Smooth muscle cell (in vitro differentiated cells): ENCODE measurements at regions not wholly inside any gene's neighbourhood (a gene's known extent, or its start where the extent isn't known, plus 50 kb on each side); places are given as distances from the start of the nearest gene placed in this dataset.

ENCODE experiments used
- DNase-seq: peaks from one replicate; lab custom pipeline; 2025; ENCODE audit not compliant: unreplicated experiment; lab: John Stamatoyannopoulos, UW
- H2AFZ ChIP-seq: fragments of 200-600 bp; sonication (generic); 2 replicates; pipeline ENCODE4 v1.6.0; 2016; ENCODE audit warnings: antibody characterized with exemption, low read depth, mild to moderate bottlenecking
- H3F3A ChIP-seq: fragments of 200-600 bp; sonication (generic); 2 replicates; pipeline ENCODE4 v1.6.0; 2017; ENCODE audit warnings: antibody characterized with exemption, low read depth
- H3K27ac ChIP-seq: fragments of 200-600 bp; sonication (generic); 2 replicates; pipeline ENCODE4 v1.5.1; 2016; ENCODE audit warnings: low read depth, mild to moderate bottlenecking
- H3K27me3 ChIP-seq: fragments of 200-600 bp; sonication (generic); 2 replicates; pipeline ENCODE4 v1.6.1; 2016; ENCODE audit warnings: low read depth, mild to moderate bottlenecking
- H3K36me3 ChIP-seq: fragments of 200-600 bp; sonication (generic); 2 replicates; pipeline ENCODE4 v1.5.1; 2016; ENCODE audit warnings: low read depth
- H3K4me1 ChIP-seq: fragments of 200-600 bp; sonication (generic); 2 replicates; pipeline ENCODE4 v1.5.1; 2016; ENCODE audit warnings: low read depth
- H3K4me2 ChIP-seq: fragments of 200-600 bp; sonication (generic); 2 replicates; pipeline ENCODE4 v1.6.0; 2016; ENCODE audit warnings: mild to moderate bottlenecking
- H3K4me3 ChIP-seq: fragments of 200-600 bp; sonication (generic); 2 replicates; pipeline ENCODE4 v1.5.1; 2016; ENCODE audit warnings: mild to moderate bottlenecking
- H3K79me2 ChIP-seq: fragments of 200-600 bp; sonication (generic); 2 replicates; pipeline ENCODE4 v1.6.0; 2016; ENCODE audit warnings: low read depth, mild to moderate bottlenecking
- H3K9ac ChIP-seq: fragments of 200-600 bp; sonication (generic); 2 replicates; pipeline ENCODE4 v1.6.0; 2016; ENCODE audit warnings: low read depth
- H3K9me3 ChIP-seq: fragments of 200-600 bp; sonication (generic); replicated peaks from 2 replicates; pipeline ENCODE4 v1.5.1; 2016; ENCODE audit warnings: low read depth
- H4K20me1 ChIP-seq: fragments of 200-600 bp; sonication (generic); 2 replicates; pipeline ENCODE4 v1.6.0; 2016; ENCODE audit warnings: low read depth
- CTCF ChIP-seq: fragments of 200-600 bp; sonication (generic); IDR thresholded peaks from 2 replicates; pipeline ENCODE4 v1.5.1; 2017; ENCODE audit warnings: borderline replicate concordance, mild to moderate bottlenecking, antibody characterized with exemption; ENCODE audit not compliant: insufficient read depth, poor library complexity, severe bottlenecking
- WGBS: methylation state at CpG from one replicate; pipeline ENCODE4 v1.1.7; 2016; ENCODE audit warnings: low lambda C conversion rate; 5-methylcytosine and 5-hydroxymethylcytosine counted together

GRCh38 chr15:57873564-57874209 lies 167.2 kb downstream of the POLR2M start:
- no peak overlapping the region for H3K9ac ChIP-seq
- 86% methylated on average over 2 of the region's 2 CpGs for WGBS
- H3K27me3 ChIP-seq = no peaks in the 10 kb centered on the region
- H2AFZ ChIP-seq = no peak overlapping the region
- H3K4me3 ChIP-seq = no peak overlapping the region
- no peaks in the 10 kb centered on the region for H3F3A ChIP-seq
- H3K79me2 ChIP-seq = no peaks in the 10 kb centered on the region
- no peaks in the 10 kb centered on the region for H3K4me1 ChIP-seq
- H4K20me1 ChIP-seq = no peaks in the 10 kb centered on the region
- no peak for TF ChIP-seq CTCF
- no peak for DNase-seq
- H3K4me2 ChIP-seq = no peak overlapping the region
- H3K27ac ChIP-seq = no peak overlapping the region
- peaks cover 13% of the 10 kb centered on the region for H3K9me3 ChIP-seq
- H3K36me3 ChIP-seq = no peaks in the 10 kb centered on the region

- no peaks in the 10 kb centered on the region for H3F3A ChIP-seq
- H3K9me3 ChIP-seq = peaks cover 13% of the 10 kb centered on the region
- no peak overlapping the region for H3K4me2 ChIP-seq
- no peak overlapping the region for H3K27ac ChIP-seq
- H3K36me3 ChIP-seq = no peaks in the 10 kb centered on the region
- H3K79me2 ChIP-seq = no peaks in the 10 kb centered on the region
- no peaks in the 10 kb centered on the region for H4K20me1 ChIP-seq
- no peaks in the 10 kb centered on the region for H3K4me1 ChIP-seq
- H3K4me3 ChIP-seq = no peak overlapping the region
- DNase-seq = no peak
- no peak overlapping the region for H3K9ac ChIP-seq
- no peak for TF ChIP-seq CTCF
- no peaks in the 10 kb centered on the region for H3K27me3 ChIP-seq
- no peak overlapping the region for H2AFZ ChIP-seq
These were observed 168.8 kb downstream of the POLR2M start for GRCh38 chr15:57875347-57875746.

GRCh38 chr15:57878573-57878972 lies 172.1 kb downstream of the POLR2M start:
- no peaks in the 10 kb centered on the region for H3K79me2 ChIP-seq
- no peak overlapping the region for H2AFZ ChIP-seq
- no peaks in the 10 kb centered on the region for H3K27me3 ChIP-seq
- H3K4me3 ChIP-seq = no peak overlapping the region
- H3K27ac ChIP-seq = no peak overlapping the region
- no peaks in the 10 kb centered on the region for H4K20me1 ChIP-seq
- no peak overlapping the region for H3K4me2 ChIP-seq
- H3F3A ChIP-seq = no peaks in the 10 kb centered on the region
- no peak for DNase-seq
- H3K36me3 ChIP-seq = no peaks in the 10 kb centered on the region
- no peaks in the 10 kb centered on the region for H3K4me1 ChIP-seq
- TF ChIP-seq CTCF = no peak
- H3K9ac ChIP-seq = no peak overlapping the region
- H3K9me3 ChIP-seq = peaks cover 13% of the 10 kb centered on the region
- WGBS = 62% methylated on average over 2 of the region's 2 CpGs

GRCh38 chr15:57881361-57881760 lies 174.8 kb downstream of the POLR2M start:
- H3K79me2 ChIP-seq = no peaks in the 10 kb centered on the region
- no peaks in the 10 kb centered on the region for H3K9me3 ChIP-seq
- DNase-seq = no peak
- 83% methylated on average over 3 of the region's 3 CpGs for WGBS
- H3K9ac ChIP-seq = no peak overlapping the region
- no peak for TF ChIP-seq CTCF
- H3K4me1 ChIP-seq = no peaks in the 10 kb centered on the region
- no peak overlapping the region for H2AFZ ChIP-seq
- no peak overlapping the region for H3K4me2 ChIP-seq
- H3K36me3 ChIP-seq = no peaks in the 10 kb centered on the region
- no peaks in the 10 kb centered on the region for H4K20me1 ChIP-seq
- H3K4me3 ChIP-seq = no peak overlapping the region
- H3K27me3 ChIP-seq = no peaks in the 10 kb centered on the region
- no peaks in the 10 kb centered on the region for H3F3A ChIP-seq
- H3K27ac ChIP-seq = no peak overlapping the region
